HepG2 (cell line): ENCODE measurements at regions not wholly inside any gene's neighbourhood (a gene's known extent, or its start where the extent isn't known, plus 50 kb on each side); places are given as distances from the start of the nearest gene placed in this dataset.

Experiments
- ATAC-seq: fragments of 200-7000 bp; cut with Tn5 transposase; 3 replicates; pipeline ENCODE4 v1.9.1; 2020; ENCODE audit warnings: mild to moderate bottlenecking, moderate library complexity
- BruUV-seq: library from RNA; stranded (reverse); fragments of 400-500 nt; replicated peaks from 2 replicates; lab custom pipeline; 2021; lab: Mats Ljungman, UMichigan
- CTCF ChIA-PET: fragments of 300-600 bp; formaldehyde crosslinking; extraction: SDS; loops from one replicate; lab custom pipeline; 2021; ENCODE audit warnings: low total read pairs, inconsistent platforms, low intra/inter-chr PET ratio; lab: Yijun Ruan, JAX
- POLR2A ChIA-PET: fragments of 350-600 bp; sonication (Branson Sonifier 250); formaldehyde crosslinking; loops from one replicate; lab custom pipeline; 2020; ENCODE audit warnings: antibody characterized with exemption, inconsistent platforms; lab: Yijun Ruan, JAX
- DNase-seq: peaks from one replicate; pipeline ENCODE4 v3.0.0-alpha.2; 2015; ENCODE audit warnings: low spot score
- FAIRE-seq: peaks from 3 replicates; lab custom pipeline; 2011; peaks lifted over from hg19 to GRCh38; lab: Jason Lieb, UNC
- H2AFZ ChIP-seq: one replicate; pipeline ENCODE4 v1.6.1; 2011; ENCODE audit warnings: low read length, inconsistent platforms
- H3K27ac ChIP-seq: fragments of 300-600 bp; 3 replicates; pipeline ENCODE4 v1.8.0; 2011; ENCODE audit warnings: mixed run types, mild to moderate bottlenecking, mixed read lengths, low read length, inconsistent platforms; ENCODE audit not compliant: insufficient read depth; ENCODE audit errors: extremely low read length
- H3K27me3 ChIP-seq, 2 experiments: fragments of 200-600 bp in 1 of 2; 2 replicates in 1 of 2; 3 replicates in 1 of 2; pipeline versions ENCODE4 v1.6.0 to v1.8.0; 2011; ENCODE audit warnings: low read length in 2 of 2, mild to moderate bottlenecking in 2 of 2, moderate library complexity in 2 of 2, inconsistent platforms in 1 of 2; ENCODE audit not compliant: insufficient read depth in 2 of 2, control insufficient read depth in 1 of 2
- H3K36me3 ChIP-seq, 2 experiments: fragments of 200-600 bp in 1 of 2; replicated peaks in 1 of 2; 2 replicates in 1 of 2; 3 replicates in 1 of 2; pipeline versions ENCODE4 v1.5.1 to v1.8.0; 2011; ENCODE audit warnings: low read length in 2 of 2, inconsistent platforms in 1 of 2; ENCODE audit not compliant: insufficient read depth in 2 of 2, control insufficient read depth in 1 of 2
- H3K4me1 ChIP-seq: 2 replicates; pipeline ENCODE4 v1.5.1; 2012; ENCODE audit warnings: low read length, inconsistent platforms; ENCODE audit not compliant: insufficient read depth
- H3K4me2 ChIP-seq: 2 replicates; pipeline ENCODE4 v1.6.0; 2011; ENCODE audit warnings: low read depth, low read length, inconsistent platforms
- H3K4me3 ChIP-seq, 3 experiments: fragments of 200-600 bp in 1 of 3; sonication (generic), shearing (Covaris generic) in 1 of 3; replicated peaks in 1 of 3; 2 replicates each; pipeline ENCODE4 v1.5.1; 2011 to 2016; ENCODE audit warnings: low read length in 3 of 3, inconsistent platforms in 2 of 3, low read depth in 2 of 3, mild to moderate bottlenecking in 2 of 3, control low read depth in 1 of 3, mixed read lengths in 1 of 3; ENCODE audit not compliant: insufficient read depth in 1 of 3
- H3K79me2 ChIP-seq: one replicate; pipeline ENCODE4 v1.6.1; 2011; ENCODE audit warnings: low read length, inconsistent platforms; ENCODE audit not compliant: insufficient read depth
- H3K9ac ChIP-seq: 2 replicates; pipeline ENCODE4 v1.6.0; 2011; ENCODE audit warnings: mild to moderate bottlenecking, low read depth, low read length, inconsistent platforms; ENCODE audit not compliant: insufficient read depth
- H3K9me3 ChIP-seq: 2 replicates; pipeline ENCODE4 v1.5.1; 2012; ENCODE audit warnings: mild to moderate bottlenecking, low read length
- H4K20me1 ChIP-seq: 2 replicates; pipeline ENCODE4 v1.6.0; 2011; ENCODE audit warnings: inconsistent platforms, mild to moderate bottlenecking, low read length, moderate library complexity; ENCODE audit not compliant: insufficient read depth
- ARID2 ChIP-seq: sonication (generic); formaldehyde crosslinking; IDR thresholded peaks from 2 replicates; pipeline ENCODE4 v1.8.1; 2022; ENCODE audit warnings: mild to moderate bottlenecking, missing genetic modification reagents, borderline replicate concordance
- EHMT2 ChIP-seq: fragments of 200-600 bp; sonication (generic); IDR thresholded peaks from 2 replicates; pipeline ENCODE4 v1.7.0; 2017; ENCODE audit warnings: antibody characterized with exemption, low read depth, low read length, borderline replicate concordance
- GABPB1 ChIP-seq: IDR thresholded peaks from 2 replicates; pipeline ENCODE4 v1.6.1; 2016; ENCODE audit warnings: mild to moderate bottlenecking, missing genetic modification reagents, moderate library complexity, missing compliant biosample characterization
- HOXA7 ChIP-seq: sonication (generic); formaldehyde crosslinking; IDR thresholded peaks from 2 replicates; pipeline ENCODE4 v1.8.1; 2022; ENCODE audit warnings: mild to moderate bottlenecking, missing genetic modification reagents, moderate library complexity
- MATR3 ChIP-seq: sonication (generic); formaldehyde crosslinking; IDR thresholded peaks from 2 replicates; pipeline ENCODE4 v1.4.0; 2020; ENCODE audit warnings: missing genetic modification reagents
- NR2F2 ChIP-seq: IDR thresholded peaks from 2 replicates; pipeline ENCODE4 v1.6.1; 2012; ENCODE audit warnings: low read depth, inconsistent platforms, borderline replicate concordance
- NR3C1 ChIP-seq: sonication (generic); formaldehyde crosslinking; IDR thresholded peaks from 2 replicates; pipeline ENCODE4 v1.4.0; 2020; ENCODE audit warnings: missing genetic modification reagents
- PHF21A ChIP-seq: sonication (generic); formaldehyde crosslinking; IDR thresholded peaks from 2 replicates; pipeline ENCODE4 v1.5.0; 2020; ENCODE audit warnings: mild to moderate bottlenecking, missing genetic modification reagents
- POLR2G ChIP-seq: fragments of 200-400 bp; formaldehyde crosslinking; IDR thresholded peaks from 2 replicates; pipeline ENCODE4 v1.6.1; 2018; ENCODE audit warnings: mild to moderate bottlenecking, low read depth, low read length, moderate library complexity
- RNF2 ChIP-seq: fragments of 450-650 bp; conservative IDR thresholded peaks from 2 replicates; pipeline ENCODE4 v1.6.1; 2016; ENCODE audit warnings: low read depth
- TCF7L2 ChIP-seq: IDR thresholded peaks from 2 replicates; pipeline ENCODE4 v1.6.1; 2011; ENCODE audit warnings: mild to moderate bottlenecking, low read depth, low read length, moderate library complexity
- ZIK1 ChIP-seq: sonication (generic); formaldehyde crosslinking; IDR thresholded peaks from 2 replicates; pipeline ENCODE4 v1.5.0; 2020; ENCODE audit warnings: mild to moderate bottlenecking, low read depth, missing genetic modification reagents, borderline replicate concordance
- ZNF335 ChIP-seq: sonication (generic); formaldehyde crosslinking; IDR thresholded peaks from 2 replicates; pipeline ENCODE4 v1.4.0; 2020; ENCODE audit warnings: missing genetic modification reagents
- ZNF569 ChIP-seq: sonication (generic); formaldehyde crosslinking; IDR thresholded peaks from 2 replicates; pipeline ENCODE4 v1.5.0; 2020; ENCODE audit warnings: mild to moderate bottlenecking, missing genetic modification reagents, moderate library complexity, borderline replicate concordance
- ZNF879 ChIP-seq: sonication (generic); formaldehyde crosslinking; IDR thresholded peaks from 2 replicates; pipeline ENCODE4 v1.8.1; 2023; ENCODE audit warnings: missing genetic modification reagents
- ZNF883 ChIP-seq: sonication (generic); formaldehyde crosslinking; IDR thresholded peaks from 2 replicates; pipeline ENCODE4 v1.5.1; 2020; ENCODE audit warnings: mild to moderate bottlenecking, missing genetic modification reagents; ENCODE audit errors: not compliant biosample characterization
- WGBS: methylation state at CpG from one replicate; pipeline ENCODE4 v1.1.6; 2017; ENCODE audit warnings: low lambda C conversion rate; 5-methylcytosine and 5-hydroxymethylcytosine counted together
- in situ Hi-C: cut with HindIII; loops from 2 replicates; pipeline ENCODE4 v1.10.0; 2017; ENCODE audit warnings: low pct_unique_long_range_greater_than_20kb; ENCODE audit not compliant: extremely low pct_ligation_motif_present
- intact Hi-C: fragments of 100-400 bp; cut with micrococcal nuclease; formaldehyde crosslinking; loops from one replicate; pipeline ENCODE4 v1.10.0; 2022; ENCODE audit not compliant: unreplicated experiment
- TF ChIP-seq, protein P1 (sequence below): sonication (generic); formaldehyde crosslinking; IDR thresholded peaks from 2 replicates; pipeline ENCODE4 v1.4.0; 2020; ENCODE audit warnings: missing genetic modification reagents
- TF ChIP-seq, protein P2 (sequence below): sonication (generic); formaldehyde crosslinking; IDR thresholded peaks from 2 replicates; pipeline ENCODE4 v1.8.1; 2023; ENCODE audit warnings: mild to moderate bottlenecking, moderate library complexity, missing genetic modification reagents

DNA sequence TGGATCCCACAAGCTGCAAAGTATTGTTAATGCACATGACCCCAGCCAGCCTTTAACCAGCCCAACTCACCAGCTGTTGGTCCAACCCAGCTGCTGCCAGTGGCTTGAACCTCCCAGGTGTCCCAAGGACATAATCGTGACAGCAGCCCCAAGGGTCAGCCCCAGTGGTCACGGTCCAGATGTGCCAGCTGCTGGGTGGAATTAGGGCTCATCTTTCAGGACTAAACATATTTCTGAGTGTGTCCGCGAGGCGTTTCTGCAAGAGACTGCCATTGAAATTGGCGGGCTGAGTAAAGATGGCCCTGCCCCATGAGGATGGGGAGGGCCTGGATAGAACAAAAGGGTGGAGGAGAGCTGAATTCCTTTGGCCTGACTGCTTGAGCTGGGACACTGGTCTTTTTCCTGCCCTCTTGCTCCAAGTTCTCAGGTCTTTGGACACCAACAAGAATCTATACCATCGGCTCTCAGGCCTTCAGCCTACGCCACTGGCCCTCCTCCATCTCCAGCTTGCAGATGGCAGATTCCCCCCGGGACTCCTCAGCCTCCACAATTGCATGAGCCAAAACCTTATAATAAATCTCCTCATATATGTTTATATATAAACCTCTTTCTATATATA lies 240.2 kb downstream of the MN1 start:
- Histone ChIP-seq H3K27me3 (no peaks in the 10 kb centered on the region; a peak in 1 of 5 replicates), H3K4me1 (no peaks in the 10 kb centered on the region), H3K9ac (no peak overlapping the region), H4K20me1 (no peaks in the 10 kb centered on the region), H3K79me2 (no peaks in the 10 kb centered on the region), H3K36me3 (no peaks in the 10 kb centered on the region), H3K27ac (no peak overlapping the region), H3K9me3 (no peaks in the 10 kb centered on the region), H3K4me3 (no peak overlapping the region), H2AFZ (no peak overlapping the region), H3K4me2 (no peak overlapping the region)
- ChIA-PET CTCF (no interaction called here), POLR2A (no interaction called here)
- no peak for TF ChIP-seq MATR3 (CRISPR knock-in tag)
- no peak for TF ChIP-seq GABPB1 (CRISPR knock-in tag)
- TF ChIP-seq TCF7L2, result no peak
- TF ChIP-seq ZIK1, result no peak
- no peak for TF ChIP-seq EHMT2
- TF ChIP-seq PHF21A (CRISPR knock-in tag), result no peak
- no peak for TF ChIP-seq ARID2 (CRISPR knock-in tag)
- TF ChIP-seq POLR2G, result no peak
- no peak for TF ChIP-seq ZNF883 (CRISPR knock-in tag)
- no peak for TF ChIP-seq HOXA7
- no peak for TF ChIP-seq ZNF879 (CRISPR knock-in tag)
- TF ChIP-seq ZNF569 (CRISPR knock-in tag), result no peak
- TF ChIP-seq NR2F2, result no peak
- TF ChIP-seq, protein P1, sequence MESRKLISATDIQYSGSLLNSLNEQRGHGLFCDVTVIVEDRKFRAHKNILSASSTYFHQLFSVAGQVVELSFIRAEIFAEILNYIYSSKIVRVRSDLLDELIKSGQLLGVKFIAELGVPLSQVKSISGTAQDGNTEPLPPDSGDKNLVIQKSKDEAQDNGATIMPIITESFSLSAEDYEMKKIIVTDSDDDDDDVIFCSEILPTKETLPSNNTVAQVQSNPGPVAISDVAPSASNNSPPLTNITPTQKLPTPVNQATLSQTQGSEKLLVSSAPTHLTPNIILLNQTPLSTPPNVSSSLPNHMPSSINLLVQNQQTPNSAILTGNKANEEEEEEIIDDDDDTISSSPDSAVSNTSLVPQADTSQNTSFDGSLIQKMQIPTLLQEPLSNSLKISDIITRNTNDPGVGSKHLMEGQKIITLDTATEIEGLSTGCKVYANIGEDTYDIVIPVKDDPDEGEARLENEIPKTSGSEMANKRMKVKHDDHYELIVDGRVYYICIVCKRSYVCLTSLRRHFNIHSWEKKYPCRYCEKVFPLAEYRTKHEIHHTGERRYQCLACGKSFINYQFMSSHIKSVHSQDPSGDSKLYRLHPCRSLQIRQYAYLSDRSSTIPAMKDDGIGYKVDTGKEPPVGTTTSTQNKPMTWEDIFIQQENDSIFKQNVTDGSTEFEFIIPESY (CRISPR knock-in tag), result no peak
- no peak for TF ChIP-seq RNF2
- no peak for TF ChIP-seq NR3C1 (CRISPR knock-in tag)
- TF ChIP-seq, protein P2, sequence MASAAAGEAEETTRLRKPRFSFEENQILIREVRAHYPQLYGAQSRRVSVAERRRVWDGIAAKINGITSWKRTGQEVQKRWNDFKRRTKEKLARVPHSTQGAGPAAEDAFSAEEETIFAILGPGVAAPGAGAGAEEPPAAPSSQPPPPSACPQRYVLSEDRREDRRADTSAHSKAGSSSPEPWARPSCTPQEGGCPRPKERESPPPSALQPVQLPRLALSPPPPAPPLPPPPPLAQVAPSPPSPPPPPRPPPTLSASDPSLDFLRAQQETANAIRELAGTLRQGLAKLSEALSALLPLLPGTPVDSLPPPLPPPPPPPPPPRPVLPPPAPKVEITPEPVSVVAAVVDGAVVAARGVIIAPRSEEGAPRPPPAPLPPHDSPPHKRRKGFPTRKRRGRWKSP, result no peak
- TF ChIP-seq ZNF335 (CRISPR knock-in tag), result no peak
- intact Hi-C loops (no loop called here), in situ Hi-C loops (no loop called here)
- no peak for DNase-seq
- no peak for FAIRE-seq
- no TSS peak for BruUV-seq
- ATAC-seq, result no peak
- WGBS, result 42% methylated on average over 8 of the region's 9 CpGs
